ENCODE measurements at regions not wholly inside any gene's neighbourhood (a gene's known extent, or its start where the extent isn't known, plus 50 kb on each side); places are given as distances from the start of the nearest gene placed in this dataset.

- Histone ChIP-seq H4K20me1 (ENCODE audit: insufficient read depth, poor library complexity, severe bottlenecking) (no peaks in the 10 kb centered on the region), H3K4me1 (ENCODE audit: insufficient read depth) (no peaks in the 10 kb centered on the region), H2AFZ (no peak overlapping the region), H3K9me3 (ENCODE audit: low read depth) (no peaks in the 10 kb centered on the region), H3K4me3 (no peak overlapping the region), H3K27me3 (no peaks in the 10 kb centered on the region), H3K4me2 (no peak overlapping the region), H3K79me2 (no peaks in the 10 kb centered on the region), H3K27ac (no peak overlapping the region), H3K36me3 (replicated peaks; ENCODE audit: insufficient read depth, low read depth) (no peaks in the 10 kb centered on the region), H3K9me2 (replicated peaks; ENCODE audit: insufficient read depth) (no peaks in the 10 kb centered on the region)
- no peak for DNase-seq (ENCODE audit: low spot score)
- 81% methylated on average over 2 of the region's 2 CpGs for WGBS (ENCODE audit: low lambda C conversion rate, missing lambda C conversion rate)
- TF ChIP-seq CTCF (IDR thresholded peaks at IDR 0.05; ENCODE audit: poor library complexity): no peak
- no peak for TF ChIP-seq EZH2phosphoT487 (IDR thresholded peaks at IDR 0.05; ENCODE audit: low read depth, severe bottlenecking, unreplicated experiment)
- no peak for TF ChIP-seq EZH2 (IDR thresholded peaks at IDR 0.05; ENCODE audit: borderline replicate concordance)
These were observed 1825.1 kb upstream of the IGFBP7 start for GRCh38 chr4:58935332-58935731.

DNA sequence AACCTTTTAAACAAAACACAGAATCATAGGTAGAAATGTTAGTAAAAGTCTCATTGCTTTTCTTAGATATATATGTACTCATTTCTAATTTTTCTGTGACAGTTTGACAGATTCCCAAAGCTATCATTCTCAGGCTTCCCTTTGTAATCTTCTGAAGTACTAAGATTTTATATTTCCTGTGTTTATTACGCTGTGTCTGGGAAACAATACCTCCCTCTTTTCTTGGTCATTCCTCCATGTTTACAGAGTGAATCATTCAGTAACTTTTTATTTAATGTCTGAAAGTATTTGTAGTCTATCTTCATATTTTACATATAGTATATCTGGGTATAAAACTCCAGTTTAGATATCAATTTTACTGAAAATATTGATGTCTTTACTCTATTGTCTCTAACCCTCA lies 1826.3 kb upstream of the IGFBP7 start:
- Histone ChIP-seq H4K20me1 (ENCODE audit: insufficient read depth, poor library complexity, severe bottlenecking) (no peaks in the 10 kb centered on the region), H3K9me3 (ENCODE audit: low read depth) (no peaks in the 10 kb centered on the region), H3K9me2 (replicated peaks; ENCODE audit: insufficient read depth) (no peaks in the 10 kb centered on the region), H3K4me2 (no peak overlapping the region), H3K27me3 (no peaks in the 10 kb centered on the region), H3K4me1 (ENCODE audit: insufficient read depth) (no peaks in the 10 kb centered on the region), H3K36me3 (replicated peaks; ENCODE audit: insufficient read depth, low read depth) (no peaks in the 10 kb centered on the region), H2AFZ (no peak overlapping the region), H3K79me2 (no peaks in the 10 kb centered on the region), H3K4me3 (no peak overlapping the region), H3K27ac (no peak overlapping the region)
- no peak for TF ChIP-seq CTCF (IDR thresholded peaks at IDR 0.05; ENCODE audit: poor library complexity)
- TF ChIP-seq EZH2phosphoT487 (IDR thresholded peaks at IDR 0.05; ENCODE audit: low read depth, severe bottlenecking, unreplicated experiment): no peak
- no peak for TF ChIP-seq EZH2 (IDR thresholded peaks at IDR 0.05; ENCODE audit: borderline replicate concordance)
- no peak for DNase-seq (ENCODE audit: low spot score)
- 77% methylated on average over 1 of the region's 1 CpG for WGBS (ENCODE audit: low lambda C conversion rate, missing lambda C conversion rate)

DNA sequence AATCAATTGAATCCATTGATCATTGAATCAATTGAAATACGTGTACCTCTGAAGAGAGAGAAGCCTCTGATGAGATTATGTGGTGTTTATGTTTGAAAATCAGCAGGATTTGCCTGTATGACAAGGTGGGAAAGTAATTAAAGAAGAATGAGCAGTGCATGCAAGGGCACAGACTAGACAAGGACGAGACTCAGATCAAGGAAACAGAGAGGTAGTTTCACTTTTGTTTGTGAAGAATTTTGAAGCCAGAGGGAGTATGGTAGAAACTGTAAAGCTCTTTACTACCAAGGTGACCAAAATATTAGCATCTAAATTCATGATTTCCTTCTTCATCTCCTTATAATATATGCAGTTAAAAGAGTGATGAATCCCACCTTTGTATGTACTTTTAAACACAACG lies 1830.0 kb upstream of the IGFBP7 start:
- Histone ChIP-seq H3K4me1 (ENCODE audit: insufficient read depth) (no peaks in the 10 kb centered on the region), H3K9me3 (ENCODE audit: low read depth) (no peaks in the 10 kb centered on the region), H3K79me2 (no peaks in the 10 kb centered on the region), H4K20me1 (ENCODE audit: insufficient read depth, poor library complexity, severe bottlenecking) (no peaks in the 10 kb centered on the region), H3K4me2 (no peak overlapping the region), H3K4me3 (no peak overlapping the region), H3K9me2 (replicated peaks; ENCODE audit: insufficient read depth) (no peaks in the 10 kb centered on the region), H2AFZ (no peak overlapping the region), H3K36me3 (replicated peaks; ENCODE audit: insufficient read depth, low read depth) (no peaks in the 10 kb centered on the region), H3K27ac (no peak overlapping the region), H3K27me3 (no peaks in the 10 kb centered on the region)
- no peak for DNase-seq (ENCODE audit: low spot score)
- 69% methylated on average over 3 of the region's 3 CpGs for WGBS (ENCODE audit: low lambda C conversion rate, missing lambda C conversion rate)
- TF ChIP-seq EZH2phosphoT487 (IDR thresholded peaks at IDR 0.05; ENCODE audit: low read depth, severe bottlenecking, unreplicated experiment) (no peak), CTCF (IDR thresholded peaks at IDR 0.05; ENCODE audit: poor library complexity) (no peak), EZH2 (IDR thresholded peaks at IDR 0.05; ENCODE audit: borderline replicate concordance) (no peak)

DNA sequence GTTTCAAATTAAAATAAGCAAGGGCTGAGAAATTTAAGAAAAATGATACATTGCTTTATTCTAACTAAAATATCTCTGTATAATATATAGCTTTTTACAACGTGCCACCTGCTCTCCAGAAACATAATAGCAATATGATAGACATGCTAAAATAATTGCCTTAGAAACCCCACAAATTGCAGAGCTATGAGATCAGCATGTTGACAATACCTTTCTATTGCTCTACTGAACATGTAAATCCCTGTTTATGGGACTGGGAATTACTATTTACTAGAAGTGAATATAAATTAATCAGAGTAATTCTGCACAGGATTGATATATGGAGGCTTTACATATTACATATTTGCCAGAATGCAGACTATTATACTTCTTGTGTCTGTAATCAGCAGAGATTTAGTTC lies 1831.1 kb upstream of the IGFBP7 start:
- no peaks in the 10 kb centered on the region for H3K9me2 ChIP-seq (replicated peaks; ENCODE audit: insufficient read depth)
- H3K4me3 ChIP-seq: no peak overlapping the region
- DNase-seq (ENCODE audit: low spot score): no peak
- H3K27ac ChIP-seq: no peak overlapping the region
- no peaks in the 10 kb centered on the region for H3K36me3 ChIP-seq (replicated peaks; ENCODE audit: insufficient read depth, low read depth)
- H3K27me3 ChIP-seq: no peaks in the 10 kb centered on the region
- H3K9me3 ChIP-seq (ENCODE audit: low read depth): no peaks in the 10 kb centered on the region
- TF ChIP-seq EZH2 (IDR thresholded peaks at IDR 0.05; ENCODE audit: borderline replicate concordance) (no peak), CTCF (IDR thresholded peaks at IDR 0.05; ENCODE audit: poor library complexity) (no peak), EZH2phosphoT487 (IDR thresholded peaks at IDR 0.05; ENCODE audit: low read depth, severe bottlenecking, unreplicated experiment) (no peak)
- no peaks in the 10 kb centered on the region for H3K79me2 ChIP-seq
- 76% methylated on average over 1 of the region's 1 CpG for WGBS (ENCODE audit: low lambda C conversion rate, missing lambda C conversion rate)
- no peaks in the 10 kb centered on the region for H3K4me1 ChIP-seq (ENCODE audit: insufficient read depth)
- no peaks in the 10 kb centered on the region for H4K20me1 ChIP-seq (ENCODE audit: insufficient read depth, poor library complexity, severe bottlenecking)
- no peak overlapping the region for H3K4me2 ChIP-seq
- no peak overlapping the region for H2AFZ ChIP-seq

Measured in hepatocyte (in vitro differentiated cells).